ENCODE measurements at regions not wholly inside any gene's neighbourhood (a gene's known extent, or its start where the extent isn't known, plus 50 kb on each side); places are given as distances from the start of the nearest gene placed in this dataset.
"Not testable (repeated sequence)": the region's sequence is repeated elsewhere in the genome, so short reads cannot be mapped to it uniquely, and the experiment has no call there.

DNA sequence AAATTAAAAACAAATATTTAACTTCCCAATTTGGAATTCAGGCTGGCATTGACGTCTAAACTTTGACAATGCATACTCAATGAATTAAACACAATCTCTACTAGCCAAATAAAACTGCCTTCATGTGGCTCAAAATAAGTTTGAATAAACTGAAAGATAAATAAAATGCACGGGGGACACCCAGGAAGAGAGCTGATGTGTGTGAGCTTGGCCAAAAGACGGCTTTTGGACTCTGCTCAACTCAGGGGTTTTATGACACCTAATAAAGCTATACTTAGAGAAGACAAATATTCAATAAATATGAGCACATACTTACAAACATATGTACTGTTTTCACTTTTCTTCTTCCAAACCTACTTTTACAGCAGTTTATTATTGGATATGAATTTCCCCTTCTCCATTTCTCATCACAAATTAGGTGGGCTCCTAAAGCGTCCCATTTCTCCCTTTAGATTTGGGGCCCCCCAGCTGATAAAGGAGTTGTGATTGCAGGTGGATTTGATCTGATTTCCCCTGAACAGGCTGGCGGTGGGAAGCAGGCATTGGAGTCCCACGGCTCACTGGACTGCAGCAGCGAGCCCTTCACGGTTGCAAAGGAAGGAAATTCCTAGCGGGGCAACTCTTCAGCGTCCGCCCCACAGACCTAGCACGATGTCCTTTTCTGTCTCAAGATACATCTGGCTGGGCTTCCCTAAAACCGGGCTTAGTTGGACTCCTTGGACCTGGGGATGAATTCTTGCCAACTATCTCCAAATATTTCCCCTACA lies 79.6 kb downstream of the INSIG1 start:
- DNase-seq (ENCODE audit: low read depth): no peak

DNA sequence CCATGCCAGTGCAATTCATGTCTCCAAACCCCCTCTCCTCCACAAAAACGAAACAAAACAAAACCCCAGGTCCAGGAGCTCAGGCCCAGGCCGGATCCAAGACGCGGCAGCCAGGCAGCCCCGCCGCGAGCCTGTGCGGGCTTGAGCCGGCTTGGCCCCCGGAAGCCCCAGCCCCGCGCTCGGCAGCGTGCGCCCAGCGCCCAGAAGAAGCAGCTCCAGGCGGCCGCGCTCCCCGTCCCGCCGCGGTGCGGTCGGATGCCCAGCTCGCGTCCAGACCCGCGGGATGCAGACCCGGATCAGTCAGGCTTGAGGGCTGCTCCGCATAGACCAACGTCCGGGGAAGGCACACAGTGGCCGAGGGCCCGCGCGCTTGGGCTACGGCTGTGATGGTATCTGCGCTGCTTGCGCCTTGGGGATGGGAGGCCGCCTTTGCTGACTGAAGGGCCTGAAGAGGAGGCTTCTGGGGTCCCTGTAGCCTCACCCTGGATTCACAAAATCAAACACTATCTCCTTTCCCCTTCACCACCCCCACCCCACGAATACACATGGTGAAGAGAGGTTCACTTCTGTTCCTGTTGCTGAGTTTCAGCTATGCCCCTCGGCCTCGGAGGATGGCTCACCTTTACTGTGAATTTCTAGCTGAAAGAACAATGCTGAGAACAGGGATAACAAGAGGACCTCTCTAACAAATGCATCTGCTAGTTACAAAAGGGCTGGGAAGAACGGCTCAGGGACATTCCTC lies 79.9 kb upstream of the EN2 start:
- no peak for DNase-seq (ENCODE audit: low read depth)

DNA sequence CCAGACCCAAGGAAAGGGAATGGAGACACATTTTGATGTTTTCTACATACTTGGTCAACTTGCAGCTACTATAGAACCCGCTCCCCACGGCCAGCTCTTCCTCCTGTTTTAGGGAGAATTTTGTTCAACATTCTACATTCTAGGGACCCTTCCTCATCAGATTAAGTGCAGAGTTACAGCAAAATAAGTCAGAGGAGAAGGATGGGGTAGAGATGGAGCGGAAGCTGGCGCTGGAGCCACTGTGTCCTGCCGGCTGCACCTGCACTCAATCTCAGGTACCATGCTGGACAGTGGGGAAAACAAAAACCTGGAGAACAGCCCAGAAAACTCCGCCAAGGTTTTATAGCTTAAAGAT lies 79.4 kb upstream of the EN2 start:
- no peak for DNase-seq (ENCODE audit: low read depth)

DNA sequence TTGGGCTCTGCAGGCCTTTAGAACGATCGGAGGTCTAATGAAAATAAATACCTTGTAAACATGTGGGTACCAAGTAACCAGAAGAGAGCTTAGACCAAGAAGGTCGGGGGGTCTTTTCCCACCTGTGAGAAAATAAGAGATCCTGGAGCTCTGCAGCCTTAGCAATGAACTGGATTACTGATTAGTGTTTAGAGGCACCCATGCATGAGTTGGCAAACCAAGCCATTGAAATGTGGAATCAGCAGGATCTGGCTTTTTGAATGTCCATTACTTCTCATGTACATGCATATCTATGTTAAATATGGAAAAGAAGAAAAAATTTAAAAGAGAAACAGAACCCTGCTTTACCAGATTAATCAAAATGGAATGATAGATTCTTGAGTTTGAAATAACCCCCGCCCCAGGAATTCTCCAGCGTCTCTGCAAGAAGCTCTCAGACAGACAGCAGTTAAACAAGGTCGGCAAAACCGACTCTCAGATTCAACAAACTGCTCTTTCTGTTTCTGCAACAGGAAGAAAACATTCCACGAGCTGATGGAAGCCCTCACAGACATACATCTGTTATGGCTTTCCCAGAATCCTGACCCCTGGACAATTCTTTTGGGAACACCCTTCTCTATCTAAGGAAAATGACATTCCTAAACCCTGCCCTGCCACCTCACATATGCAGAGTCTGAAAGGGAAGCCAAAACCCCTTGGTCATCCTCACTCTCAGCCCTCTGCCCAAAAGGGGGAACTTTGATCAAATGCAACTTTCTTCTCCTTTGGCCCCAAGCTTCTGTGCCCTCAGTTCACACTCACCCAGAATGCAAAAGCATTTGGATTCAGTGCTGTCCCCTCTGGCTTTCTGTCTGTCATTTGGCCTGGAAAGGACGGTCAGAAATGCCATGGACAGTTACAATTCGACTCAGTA lies 78.7 kb upstream of the EN2 start:
- no peak for DNase-seq (ENCODE audit: low read depth)

DNA sequence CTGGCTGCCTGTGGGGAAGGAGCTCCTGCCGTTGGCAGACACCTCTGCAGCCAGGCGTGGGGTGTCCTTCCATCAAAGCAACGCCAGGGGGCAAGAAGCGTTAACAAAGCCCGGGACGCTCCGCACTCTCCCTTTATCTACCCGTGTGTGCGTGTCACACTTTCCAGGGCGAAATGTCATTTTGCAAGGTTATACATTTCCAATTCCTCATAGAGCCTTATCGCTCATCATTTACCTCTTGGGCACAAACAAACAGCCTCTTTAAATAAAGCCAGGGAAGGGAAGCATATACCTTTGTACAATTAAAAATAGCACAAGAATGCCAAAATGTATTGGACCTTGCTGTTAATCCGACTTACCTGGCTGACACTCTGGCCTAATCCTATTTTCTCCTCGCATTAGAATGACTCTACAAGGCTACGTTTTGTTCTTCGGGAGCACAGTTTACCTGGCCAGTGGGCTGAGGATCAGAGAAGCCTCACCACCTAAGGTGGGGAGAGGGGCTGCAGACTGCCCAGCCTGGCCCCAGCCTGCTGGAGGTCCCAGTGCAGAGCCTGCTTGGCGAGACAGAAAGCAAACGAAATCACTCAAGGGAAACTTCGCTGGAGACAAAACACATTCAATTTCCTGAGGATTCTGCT lies 77.6 kb upstream of the EN2 start:
- peak; percentile 64 for DNase-seq (ENCODE audit: low read depth)

DNA sequence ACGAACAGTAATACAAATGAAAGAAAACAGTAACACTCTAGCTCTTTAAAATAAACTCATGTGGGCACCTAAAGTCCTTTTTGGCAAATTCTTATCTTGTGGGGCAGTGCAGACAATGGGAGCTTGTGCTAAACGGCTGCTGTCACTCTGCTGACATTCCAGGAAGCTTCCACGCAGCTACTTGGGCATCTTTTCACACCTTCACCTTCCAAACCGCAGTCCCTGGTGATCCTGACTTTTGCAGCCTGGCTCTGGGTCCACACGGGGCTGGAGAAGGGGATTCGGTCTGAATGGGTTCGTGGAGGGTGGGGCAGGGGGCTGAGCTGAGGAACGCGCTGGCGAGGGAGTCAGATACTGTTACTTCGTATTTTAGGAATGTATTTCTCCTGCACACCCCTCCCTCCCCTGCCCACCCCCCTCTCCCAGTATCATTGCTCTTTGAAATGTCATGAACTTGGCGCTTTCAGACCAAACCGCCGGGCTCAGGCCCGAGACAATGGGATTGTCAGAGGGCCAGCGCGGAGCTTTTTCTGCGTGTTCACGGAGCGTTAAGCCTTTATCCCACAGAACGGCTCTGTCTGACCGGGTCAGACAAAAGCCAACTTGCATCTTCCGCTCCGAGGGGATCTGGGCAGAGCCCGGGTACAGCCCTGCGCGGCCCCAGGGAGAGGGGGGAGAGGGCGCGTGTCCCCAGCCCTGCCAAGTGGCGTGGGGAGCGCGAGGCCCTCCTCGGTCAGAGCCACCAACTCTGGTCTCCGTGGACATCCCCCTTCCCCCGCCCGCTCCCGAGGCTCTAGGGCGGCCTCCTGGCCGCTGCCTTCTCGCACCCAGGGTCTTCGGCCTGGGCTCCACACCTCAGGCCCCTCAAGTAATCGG lies 76.7 kb upstream of the EN2 start:
- no peak for DNase-seq (ENCODE audit: low read depth)

DNA sequence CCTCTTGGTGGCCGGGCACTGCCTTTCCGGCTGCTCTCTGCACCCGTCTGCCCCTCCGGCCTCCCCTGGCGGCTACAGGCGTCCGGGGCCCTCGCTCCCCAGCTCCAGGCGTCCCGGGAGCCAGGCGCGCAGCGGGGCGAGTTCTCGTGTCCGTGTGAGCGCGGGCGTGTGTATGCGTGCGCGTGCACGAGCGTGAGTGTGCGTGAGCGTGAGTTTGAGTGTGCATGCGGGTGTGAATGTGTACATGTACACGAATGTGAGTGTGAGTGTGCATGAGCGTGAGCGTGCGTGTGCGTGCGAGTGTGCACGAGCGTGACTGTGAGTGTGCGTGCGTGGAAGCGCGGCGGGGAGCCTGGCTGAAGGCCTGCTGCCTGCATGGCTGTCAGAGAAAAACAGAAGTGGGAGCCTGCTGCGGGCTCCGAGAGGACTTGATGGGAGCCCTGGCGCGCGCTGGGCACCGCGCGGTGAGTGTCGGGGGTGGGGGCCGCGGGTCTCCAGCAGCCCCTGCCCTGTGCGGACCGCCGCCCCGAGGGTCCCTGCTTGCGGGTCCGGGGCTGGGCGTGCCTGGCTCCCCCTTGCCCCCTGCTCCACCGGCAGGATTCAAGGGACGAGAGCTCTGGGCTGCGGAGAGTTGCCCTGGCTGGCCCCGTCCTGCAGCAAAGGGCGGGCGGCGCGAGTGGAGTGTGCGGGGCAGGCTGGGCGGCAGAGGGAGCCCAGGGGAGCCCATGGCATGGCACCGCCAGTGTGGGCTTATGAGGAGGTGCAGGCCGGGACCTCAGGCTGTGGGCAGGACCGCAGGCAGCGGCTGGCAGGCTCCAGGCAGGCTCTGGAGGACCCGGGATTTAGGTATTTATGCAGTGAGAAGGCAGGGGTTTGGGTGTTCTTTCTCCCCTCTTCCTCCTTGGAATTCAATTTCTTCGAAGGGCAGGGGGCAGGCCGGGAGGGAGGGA lies 75.8 kb upstream of the EN2 start:
- DNase-seq (ENCODE audit: low read depth): no peak

DNA sequence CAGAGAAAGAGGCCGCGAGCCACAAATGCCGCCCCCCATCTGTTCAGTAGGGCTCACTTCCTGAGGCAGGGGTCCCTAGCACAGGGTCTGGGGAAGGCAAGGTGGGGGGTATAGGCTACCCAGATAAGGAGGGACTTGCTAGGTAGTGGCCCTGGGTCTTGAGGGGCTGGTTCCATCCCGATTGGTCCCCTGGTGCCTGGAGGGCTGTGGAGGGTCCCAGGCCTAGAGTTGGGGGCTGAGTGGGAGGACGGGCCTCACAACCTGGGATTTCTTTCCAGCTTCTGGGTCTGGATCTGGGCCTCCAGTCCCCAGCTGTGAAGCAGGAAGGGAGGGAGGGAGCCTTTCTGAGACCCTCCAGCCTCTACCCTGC lies 75.1 kb upstream of the EN2 start:
- DNase-seq (ENCODE audit: low read depth): no peak

DNA sequence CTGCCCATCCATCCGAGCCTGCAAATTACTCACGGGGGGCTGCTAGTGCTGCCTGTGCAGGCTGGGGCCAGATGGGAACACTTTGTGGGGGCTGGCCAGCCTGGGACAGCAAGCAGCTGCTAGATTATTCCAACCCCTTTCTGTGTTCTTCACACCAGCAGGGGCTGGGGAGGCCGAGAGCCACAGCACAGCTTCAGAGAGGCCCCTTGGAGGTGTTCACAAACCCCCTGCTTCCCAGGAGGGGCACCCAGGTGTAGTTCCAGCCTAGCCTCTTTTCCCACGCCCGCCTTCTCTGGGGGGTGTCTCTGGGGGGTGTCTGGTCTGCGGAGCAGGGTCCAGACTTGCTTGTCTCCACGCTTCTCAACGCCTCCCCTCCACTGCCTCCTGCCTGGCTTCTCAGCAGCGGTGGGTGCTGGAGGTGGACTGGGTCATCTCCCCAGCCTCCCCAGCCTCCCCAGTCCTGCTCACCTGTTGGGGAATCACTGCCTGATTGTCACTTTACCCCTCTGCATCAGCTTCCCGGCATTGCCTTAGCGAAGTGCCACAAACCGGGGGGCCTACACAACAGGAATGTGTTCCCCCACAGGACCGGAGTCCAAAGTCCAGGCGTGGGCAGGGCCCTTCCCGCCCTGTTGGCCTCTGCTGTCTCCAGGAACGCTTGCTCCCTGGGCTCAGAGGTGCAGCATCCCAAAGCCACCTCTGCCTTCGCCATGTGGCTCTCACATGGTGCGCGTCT lies 74.0 kb upstream of the EN2 start:
- no peak for DNase-seq (ENCODE audit: low read depth)

DNA sequence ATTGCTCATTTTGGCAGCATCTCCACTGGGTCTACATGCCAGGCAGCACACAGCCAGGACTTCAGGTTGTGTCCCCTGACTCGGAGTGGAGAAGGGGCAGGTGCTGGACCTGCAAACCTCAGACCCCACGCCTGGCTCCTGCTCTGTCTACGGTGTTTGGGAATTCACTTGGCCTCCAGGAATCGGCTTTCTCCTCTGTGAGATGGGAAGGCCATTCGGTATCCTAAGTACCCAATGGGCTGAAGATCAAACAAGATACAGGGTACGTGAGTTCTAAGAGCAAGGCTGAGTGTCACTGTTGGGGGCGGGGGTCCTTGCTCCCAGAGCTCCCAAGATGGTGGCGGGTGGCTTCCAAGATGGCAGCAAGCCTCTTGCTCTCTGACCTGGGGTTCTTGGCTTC lies 73.2 kb upstream of the EN2 start:
- no peak for DNase-seq (ENCODE audit: low read depth)

DNA sequence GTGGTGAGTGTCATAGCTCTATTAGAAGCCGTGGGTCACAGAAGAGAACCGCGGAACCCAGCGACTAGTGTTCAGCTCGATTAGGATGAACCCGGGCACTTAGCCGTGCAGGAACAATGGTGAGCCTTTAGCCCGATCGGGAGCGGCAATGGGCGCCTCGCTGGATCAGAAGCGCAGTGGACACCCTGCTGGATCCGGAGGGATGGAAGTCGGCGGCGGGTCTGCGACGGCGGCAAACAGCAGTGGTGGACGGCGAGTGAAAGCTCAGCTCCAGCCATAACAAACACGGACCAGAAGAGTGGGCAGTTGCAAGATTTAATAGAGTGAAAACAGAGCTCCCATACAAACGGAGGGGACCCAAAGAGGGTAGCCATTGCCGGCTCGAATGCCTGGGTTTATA lies 72.7 kb upstream of the EN2 start:
- DNase-seq (ENCODE audit: low read depth): not testable (repeated sequence)

DNA sequence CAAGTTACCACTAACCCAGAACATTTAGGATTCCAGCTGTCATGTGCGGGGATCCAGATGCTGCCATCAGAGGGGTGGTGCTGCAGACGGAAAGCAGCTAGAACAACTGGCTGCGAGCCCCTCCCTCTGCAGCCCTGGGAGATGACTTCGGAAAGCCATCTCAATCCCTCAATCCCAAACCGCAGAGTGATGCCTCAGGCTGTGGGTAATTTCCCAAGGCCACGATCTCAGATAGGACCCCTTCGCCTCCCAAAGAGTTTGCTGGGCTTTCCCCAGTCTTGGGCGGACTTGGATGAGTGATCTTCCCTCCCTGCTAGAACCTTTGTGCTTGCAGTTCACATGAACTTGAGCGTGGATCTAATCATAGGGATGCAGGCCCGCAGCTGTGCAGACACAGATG lies 71.3 kb upstream of the EN2 start:
- no peak for DNase-seq (ENCODE audit: low read depth)

DNA sequence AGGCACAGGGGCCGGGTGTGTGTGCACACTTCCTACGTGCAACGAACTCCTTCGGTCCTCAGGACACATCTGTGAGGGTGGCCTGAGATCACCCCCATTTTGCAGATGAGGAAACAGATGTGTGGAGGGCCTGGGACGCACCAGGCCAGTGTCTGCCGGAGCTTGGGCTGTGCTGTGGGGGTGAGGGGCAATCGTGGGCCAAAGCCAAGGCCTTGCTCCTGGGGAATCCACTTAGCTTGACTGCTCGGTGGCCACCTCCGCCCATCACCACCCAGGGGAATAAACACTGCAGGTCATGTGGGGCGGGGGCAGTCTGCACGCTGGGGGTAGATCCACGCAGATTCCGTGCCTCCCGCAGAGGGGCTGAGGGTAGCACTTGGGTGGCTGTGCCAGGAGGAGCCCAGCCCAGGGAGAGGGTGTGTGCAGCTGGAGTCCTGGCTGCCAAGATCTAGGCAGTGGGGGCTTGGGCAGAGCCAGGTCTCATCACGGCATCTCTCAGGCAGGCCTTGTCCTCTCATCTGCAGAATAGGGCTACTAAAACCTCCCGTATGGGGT lies 70.8 kb upstream of the EN2 start:
- DNase-seq (ENCODE audit: low read depth): no peak

DNA sequence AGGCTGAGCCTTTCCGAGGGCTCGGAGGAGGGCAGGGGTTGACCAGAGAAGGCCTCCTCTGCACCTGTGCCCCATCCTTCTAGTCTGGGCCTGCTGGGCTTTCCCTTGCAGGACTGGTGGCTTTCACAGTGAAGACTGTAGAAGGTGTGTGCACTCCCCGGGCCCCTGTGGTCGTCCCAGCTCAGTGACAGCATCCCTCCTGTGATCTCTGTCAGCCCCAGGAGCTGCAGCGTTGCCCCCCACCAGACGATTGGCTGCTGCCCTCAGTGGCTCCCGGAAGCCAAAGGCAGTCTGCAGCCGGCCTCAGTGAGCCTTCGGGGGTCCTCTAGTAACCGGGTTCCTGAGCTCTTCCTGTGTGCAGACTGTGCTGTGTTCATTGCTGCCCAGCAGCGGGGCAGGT lies 69.4 kb upstream of the EN2 start:
- no peak for DNase-seq (ENCODE audit: low read depth)

DNA sequence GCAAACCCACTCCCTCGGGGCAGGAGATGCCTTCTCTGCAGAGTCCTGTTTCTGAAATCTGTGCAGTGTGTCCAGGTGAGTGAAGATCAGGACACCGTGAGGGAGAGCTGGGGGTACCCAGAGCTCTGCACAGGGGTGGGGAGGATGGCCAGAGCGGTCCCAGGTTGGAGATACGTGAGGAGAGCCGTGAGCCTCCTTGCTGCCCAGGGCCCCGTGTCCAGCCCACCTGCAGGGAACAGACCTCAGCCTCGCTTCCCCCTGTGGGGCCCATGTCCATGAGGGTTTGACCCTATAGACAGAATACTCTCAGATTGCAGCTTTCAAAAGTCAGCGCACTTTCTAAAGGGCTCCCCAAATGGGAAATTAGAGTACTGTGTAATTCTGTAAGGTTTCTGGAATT lies 66.5 kb upstream of the EN2 start:
- no peak for DNase-seq (ENCODE audit: low read depth)

DNA sequence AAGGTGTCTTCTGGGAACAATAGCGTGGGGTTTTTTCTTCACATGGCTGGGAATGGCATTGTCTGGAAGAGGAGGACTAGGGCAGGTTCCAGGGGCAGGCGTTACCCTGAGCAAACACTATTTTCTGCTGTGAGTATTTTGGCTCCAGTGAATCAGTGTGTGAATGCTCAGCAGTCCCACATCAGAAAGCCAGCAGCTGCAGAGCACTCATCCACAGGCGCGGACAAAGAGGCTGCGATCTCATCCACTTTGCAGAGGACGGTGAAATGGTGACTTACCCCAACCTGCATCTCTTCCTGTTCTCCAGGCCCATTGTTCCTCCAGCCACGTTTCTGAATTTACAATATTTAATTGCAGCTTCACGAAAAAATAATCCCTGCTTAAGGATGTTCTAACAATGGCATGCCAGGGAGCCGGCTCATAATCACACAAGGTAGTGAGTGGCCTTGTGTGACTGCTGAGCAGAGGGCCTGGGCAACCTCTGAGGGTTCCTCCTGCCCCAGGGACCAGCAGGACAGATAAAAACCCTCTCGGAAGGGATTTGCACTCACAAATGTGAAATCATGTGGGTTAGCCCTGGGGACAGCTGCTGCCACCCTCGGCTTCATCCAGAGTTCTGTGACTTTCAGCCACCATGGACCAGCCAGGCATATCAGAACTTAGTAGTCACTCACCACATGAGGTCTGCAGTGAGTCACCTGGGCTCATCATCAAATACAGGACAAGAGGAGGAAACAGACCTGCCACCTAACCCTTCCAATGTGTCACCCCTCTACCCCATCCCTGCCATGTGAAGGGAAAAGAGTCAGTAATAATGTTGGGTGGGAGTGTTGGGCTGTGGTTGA lies 65.0 kb upstream of the EN2 start:
- DNase-seq (ENCODE audit: low read depth): peak; percentile 34

DNA sequence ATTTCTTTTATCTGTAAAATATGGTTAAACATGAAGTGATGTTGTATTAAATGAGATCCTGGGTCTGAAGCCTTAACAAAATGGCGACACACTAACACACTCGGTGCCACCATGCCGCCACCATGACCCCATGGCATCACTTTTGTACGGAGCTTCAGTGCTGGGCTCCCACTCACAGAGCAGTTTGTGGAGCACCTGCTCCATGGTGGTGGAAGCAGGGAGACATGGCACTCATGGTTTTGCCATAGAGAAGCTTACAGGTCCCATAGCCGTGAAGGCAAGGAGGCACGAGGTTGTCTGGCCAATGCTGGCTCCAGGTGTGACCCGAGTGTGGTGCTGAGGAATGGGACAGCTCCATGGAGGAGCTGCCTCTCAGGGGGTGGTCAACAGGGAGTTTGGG lies 63.5 kb upstream of the EN2 start:
- DNase-seq (ENCODE audit: low read depth): no peak
